Ascending aorta (tissue), 2 donors: ENCODE measurements at regions not wholly inside any gene's neighbourhood (a gene's known extent, or its start where the extent isn't known, plus 50 kb on each side); places are given as distances from the start of the nearest gene placed in this dataset.

Experiments used
- DNase-seq, 2 donors: peaks; one replicate each; pipeline ENCODE4 v3.0.0-alpha.2; 2019; ENCODE audit warnings: low spot score in 2 of 2
- H3K27ac ChIP-seq, 2 donors: fragments of 200-600 bp; sonication (generic); one replicate each; pipeline ENCODE4 v1.5.1; 2016 to 2017; ENCODE audit warnings: mild to moderate bottlenecking in 1 of 2
- H3K27me3 ChIP-seq: fragments of 200-600 bp; sonication (generic); one replicate; pipeline ENCODE4 v1.5.1; 2017
- H3K36me3 ChIP-seq, 2 donors: fragments of 200-600 bp; sonication (generic); one replicate each; pipeline ENCODE4 v1.5.1; 2016
- H3K4me1 ChIP-seq, 2 donors: fragments of 200-600 bp; sonication (generic); one replicate each; pipeline ENCODE4 v1.5.1; 2016 to 2017; ENCODE audit warnings: mild to moderate bottlenecking in 1 of 2
- H3K4me3 ChIP-seq, 2 donors: fragments of 200-600 bp; sonication (generic); one replicate each; pipeline ENCODE4 v1.5.1; 2016 to 2017; ENCODE audit warnings: mild to moderate bottlenecking in 1 of 2
- H3K9me3 ChIP-seq, 2 donors: fragments of 200-600 bp; sonication (generic); one replicate each; pipeline ENCODE4 v1.5.1; 2016
- intact Hi-C: fragments of 100-400 bp; cut with DNase I; formaldehyde crosslinking; loops from one replicate; pipeline ENCODE4 v1.15.1; 2023
- TF ChIP-seq, protein P1 (sequence below), 3 experiments: fragments of 200-600 bp in 2 of 3; fragments of 450-650 bp in 1 of 3; sonication (generic) in 2 of 3; IDR thresholded peaks; one replicate each; pipeline ENCODE4 v1.5.1; 2016 to 2019; ENCODE audit warnings: antibody characterized with exemption in 3 of 3, mild to moderate bottlenecking in 1 of 3, moderate library complexity in 1 of 3

GRCh38 chr10:131725581-131726069, 175.2 kb upstream of the PPP2R2D start:
- H3K27ac ChIP-seq = no peak overlapping the region
- no peaks in the 10 kb centered on the region for H3K9me3 ChIP-seq
- intact Hi-C loops = no loop called here
- peak in 1 of 2 donors; percentile 31 for DNase-seq
- H3K4me1 ChIP-seq = no peaks in the 10 kb centered on the region
- no peaks in the 10 kb centered on the region for H3K27me3 ChIP-seq
- TF ChIP-seq, protein P1, sequence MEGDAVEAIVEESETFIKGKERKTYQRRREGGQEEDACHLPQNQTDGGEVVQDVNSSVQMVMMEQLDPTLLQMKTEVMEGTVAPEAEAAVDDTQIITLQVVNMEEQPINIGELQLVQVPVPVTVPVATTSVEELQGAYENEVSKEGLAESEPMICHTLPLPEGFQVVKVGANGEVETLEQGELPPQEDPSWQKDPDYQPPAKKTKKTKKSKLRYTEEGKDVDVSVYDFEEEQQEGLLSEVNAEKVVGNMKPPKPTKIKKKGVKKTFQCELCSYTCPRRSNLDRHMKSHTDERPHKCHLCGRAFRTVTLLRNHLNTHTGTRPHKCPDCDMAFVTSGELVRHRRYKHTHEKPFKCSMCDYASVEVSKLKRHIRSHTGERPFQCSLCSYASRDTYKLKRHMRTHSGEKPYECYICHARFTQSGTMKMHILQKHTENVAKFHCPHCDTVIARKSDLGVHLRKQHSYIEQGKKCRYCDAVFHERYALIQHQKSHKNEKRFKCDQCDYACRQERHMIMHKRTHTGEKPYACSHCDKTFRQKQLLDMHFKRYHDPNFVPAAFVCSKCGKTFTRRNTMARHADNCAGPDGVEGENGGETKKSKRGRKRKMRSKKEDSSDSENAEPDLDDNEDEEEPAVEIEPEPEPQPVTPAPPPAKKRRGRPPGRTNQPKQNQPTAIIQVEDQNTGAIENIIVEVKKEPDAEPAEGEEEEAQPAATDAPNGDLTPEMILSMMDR (IDR thresholded peaks at IDR 0.05) = no peak
- no peak overlapping the region for H3K4me3 ChIP-seq
- H3K36me3 ChIP-seq = no peaks in the 10 kb centered on the region

DNA sequence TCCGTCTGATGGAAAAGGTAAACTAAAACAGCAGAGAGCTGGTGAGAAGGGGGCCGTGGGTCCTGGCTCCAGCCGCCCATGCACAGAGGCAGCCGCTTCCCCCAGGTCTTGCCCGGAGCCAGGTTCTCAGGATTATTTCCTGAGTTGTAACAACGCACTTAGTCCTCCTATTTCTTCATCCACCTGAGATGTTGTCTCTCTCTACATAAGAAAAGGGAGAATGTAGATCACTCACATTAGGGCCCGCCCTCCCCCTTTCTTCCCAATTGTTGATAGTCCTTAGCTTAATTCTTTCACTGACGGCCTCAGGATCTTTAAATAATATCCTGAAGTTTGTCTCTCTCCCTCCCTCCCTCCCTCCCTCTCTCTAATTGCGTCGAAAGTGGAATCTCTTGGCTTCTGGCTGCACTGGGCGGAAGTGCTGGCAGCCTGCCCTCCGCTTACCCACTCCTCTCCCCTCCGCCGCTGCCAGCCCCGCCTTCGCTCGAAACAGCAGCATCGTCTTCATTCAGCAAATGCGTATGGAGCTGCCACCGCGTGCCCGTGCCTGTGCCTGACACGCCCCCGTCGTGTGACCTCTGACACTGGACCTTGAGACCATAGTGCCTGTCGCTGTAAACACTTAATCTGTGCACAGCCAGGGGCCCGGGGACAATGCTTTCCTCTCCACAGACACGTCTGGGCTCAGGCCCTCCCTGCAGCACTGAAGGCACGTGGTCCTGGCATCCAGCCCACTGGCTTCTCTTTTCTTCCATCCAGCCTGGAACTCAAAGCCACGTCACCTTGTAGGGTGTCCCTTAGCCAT, 174.5 kb upstream of the PPP2R2D start:
- no peaks in the 10 kb centered on the region for H3K9me3 ChIP-seq
- DNase-seq = peak in 1 of 2 donors; percentile 57
- TF ChIP-seq, protein P1 (IDR thresholded peaks at IDR 0.05) = no peak
- H3K4me3 ChIP-seq = no peak overlapping the region
- no peak overlapping the region for H3K27ac ChIP-seq
- H3K36me3 ChIP-seq = no peaks in the 10 kb centered on the region
- H3K27me3 ChIP-seq = no peaks in the 10 kb centered on the region
- intact Hi-C loops = no loop called here
- H3K4me1 ChIP-seq = no peaks in the 10 kb centered on the region

DNA sequence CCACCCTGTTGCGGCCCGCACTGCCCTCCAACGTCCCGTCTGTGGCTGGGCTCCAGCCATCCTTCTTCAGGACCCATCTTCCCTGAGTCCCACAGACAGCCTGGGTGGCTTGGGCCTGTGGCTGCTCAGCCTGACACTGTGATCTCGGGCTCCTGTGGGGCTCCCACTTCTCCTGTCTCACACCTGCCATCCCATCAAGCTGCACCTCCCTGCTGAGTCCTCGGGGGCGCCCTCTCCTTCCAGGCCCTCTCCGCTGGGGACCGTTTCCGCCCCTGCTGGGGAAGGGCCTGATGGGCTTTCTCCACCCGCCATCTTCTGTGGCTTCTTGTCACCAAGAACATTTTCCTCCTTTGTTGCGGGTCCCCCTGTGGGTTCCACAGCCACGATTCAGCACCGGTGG, 173.8 kb upstream of the PPP2R2D start:
- Histone ChIP-seq H3K27ac (no peak overlapping the region), H3K27me3 (no peaks in the 10 kb centered on the region), H3K4me1 (no peaks in the 10 kb centered on the region), H3K4me3 (no peak overlapping the region), H3K36me3 (no peaks in the 10 kb centered on the region), H3K9me3 (no peaks in the 10 kb centered on the region)
- DNase-seq = peak in 1 of 2 donors; percentile 49
- TF ChIP-seq, protein P1 (IDR thresholded peaks at IDR 0.05) = no peak
- intact Hi-C loops = no loop called here

- peak in 1 of 2 donors; percentile 21 for DNase-seq
- Histone ChIP-seq H3K4me1 (no peaks in the 10 kb centered on the region), H3K27ac (no peak overlapping the region), H3K9me3 (no peaks in the 10 kb centered on the region), H3K4me3 (no peak overlapping the region), H3K36me3 (no peaks in the 10 kb centered on the region), H3K27me3 (no peaks in the 10 kb centered on the region)
- TF ChIP-seq, protein P1 (IDR thresholded peaks at IDR 0.05) = no peak
- intact Hi-C loops = no loop called here
Observed at GRCh38 chr10:131727560-131727959, 173.2 kb upstream of the PPP2R2D start.

DNA sequence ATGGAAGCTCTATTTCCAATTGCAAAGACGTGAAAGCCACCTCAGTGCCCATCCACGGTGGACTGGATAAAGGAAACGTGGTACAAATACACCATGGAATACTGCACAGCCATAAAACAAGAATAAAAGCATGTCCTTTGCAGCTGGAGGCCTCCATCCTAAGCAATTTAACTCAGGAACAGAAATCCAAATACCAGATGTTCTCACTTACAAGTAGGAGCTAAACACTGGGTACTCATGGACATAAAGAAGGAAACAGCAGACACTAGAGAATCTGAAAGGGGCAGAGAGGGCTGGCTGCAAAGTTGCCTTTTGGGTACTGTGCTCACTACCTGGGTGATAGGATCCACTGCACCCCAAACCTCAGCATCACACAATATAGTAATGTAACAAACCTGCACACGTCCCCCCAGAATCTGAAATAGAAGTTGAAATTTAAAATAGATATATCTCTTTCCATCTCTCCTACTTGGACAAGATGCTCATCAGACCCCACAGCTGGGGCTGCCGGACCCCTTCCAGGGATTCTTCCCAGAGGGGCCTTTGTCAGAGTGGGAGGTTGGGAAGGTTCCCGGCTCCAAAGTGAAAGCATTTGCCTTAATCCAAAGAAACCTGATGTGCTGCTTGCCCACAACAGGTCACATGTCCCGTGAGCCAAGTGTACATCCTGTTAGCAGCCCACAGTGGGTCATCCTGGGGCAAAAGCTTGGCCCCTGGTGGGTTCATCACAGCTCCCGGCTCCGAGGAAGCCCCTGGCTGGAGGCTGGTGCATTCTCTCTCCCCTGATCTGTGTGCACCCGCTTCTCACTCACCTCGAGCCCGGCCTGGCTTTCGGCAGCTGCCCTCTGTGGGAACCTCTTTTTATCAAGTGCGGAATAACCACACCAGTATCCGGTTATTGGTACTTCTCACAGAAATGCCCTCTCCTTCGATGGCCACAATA, 172.3 kb upstream of the PPP2R2D start:
- TF ChIP-seq, protein P1 (IDR thresholded peaks at IDR 0.05) = no peak
- Histone ChIP-seq H3K9me3 (no peaks in the 10 kb centered on the region), H3K4me1 (no peaks in the 10 kb centered on the region), H3K27me3 (no peaks in the 10 kb centered on the region), H3K4me3 (no peak overlapping the region), H3K36me3 (no peaks in the 10 kb centered on the region), H3K27ac (no peak overlapping the region)
- intact Hi-C loops = no loop called here
- DNase-seq = peak in 1 of 2 donors; percentile 57
